Lung (tissue), 11 donors: ENCODE measurements at regions not wholly inside any gene's neighbourhood (a gene's known extent, or its start where the extent isn't known, plus 50 kb on each side); places are given as distances from the start of the nearest gene placed in this dataset.

Source experiments
- ATAC-seq: fragments of 200-7000 bp; cut with Tn5 transposase; one replicate; pipeline ENCODE4 v1.9.1; 2020; ENCODE audit warnings: moderate number of reproducible peaks; ENCODE audit not compliant: insufficient read depth, low FRiP score
- DNase-seq, 3 donors: peaks; one replicate each; pipeline ENCODE4 v3.0.0-alpha.2; 2013 to 2017
- H3K27ac ChIP-seq, 2 donors: one replicate each; pipeline ENCODE4 v1.5.1; 2013; ENCODE audit warnings: mild to moderate bottlenecking in 2 of 2, moderate library complexity in 2 of 2, control low read depth in 1 of 2, inconsistent platforms in 1 of 2, low read depth in 1 of 2, low read length in 1 of 2
- H3K27me3 ChIP-seq, 3 donors: one replicate each; pipeline ENCODE4 v1.5.1; 2013; ENCODE audit warnings: low read length in 2 of 3; ENCODE audit not compliant: control insufficient read depth in 3 of 3, insufficient read depth in 3 of 3
- H3K36me3 ChIP-seq, 4 donors: one replicate each; pipeline ENCODE4 v1.5.1; 2013; ENCODE audit warnings: low read length in 4 of 4, mild to moderate bottlenecking in 1 of 4, moderate library complexity in 1 of 4; ENCODE audit not compliant: control insufficient read depth in 4 of 4, insufficient read depth in 4 of 4
- H3K4me1 ChIP-seq, 5 donors: one replicate each; pipeline ENCODE4 v1.5.1; 2013; ENCODE audit warnings: low read length in 5 of 5, mild to moderate bottlenecking in 2 of 5, moderate library complexity in 1 of 5; ENCODE audit not compliant: control insufficient read depth in 5 of 5, insufficient read depth in 5 of 5
- H3K4me3 ChIP-seq: one replicate; pipeline ENCODE4 v1.5.1; 2013; ENCODE audit warnings: mild to moderate bottlenecking, control low read depth, moderate library complexity
- H3K9ac ChIP-seq, 2 donors: one replicate each; pipeline ENCODE4 v1.5.1; 2013; ENCODE audit warnings: low read length in 2 of 2, control low read depth in 1 of 2; ENCODE audit not compliant: insufficient read depth in 1 of 2
- H3K9me3 ChIP-seq, 4 donors: one replicate each; pipeline ENCODE4 v1.5.1; 2013; ENCODE audit warnings: low read length in 3 of 4, mild to moderate bottlenecking in 1 of 4, moderate library complexity in 1 of 4; ENCODE audit not compliant: control insufficient read depth in 4 of 4, insufficient read depth in 3 of 4
- CTCF ChIP-seq: IDR thresholded peaks from 2 replicates; pipeline ENCODE4 v1.5.1; 2012; ENCODE audit warnings: mild to moderate bottlenecking; ENCODE audit errors: control extremely low read depth, extremely low read depth
- WGBS, 2 donors: extraction: QIAGEN DNeasy Blood & Tissue Kit; methylation state at CpG; one replicate each; pipeline ENCODE4 v1.1.7; 2013; 5-methylcytosine and 5-hydroxymethylcytosine counted together
- donor health status: control.
- donor health status: control.
- donor health status: Bipolar disorder and iron deficiency.
- donor health status: healthy.
- donor health status: DM: yes; HTN: yes; CAD: no.

- Histone ChIP-seq H3K4me1 (no peaks in the 10 kb centered on the region), H3K27ac (no peak overlapping the region), H3K9me3 (peaks cover 0 to 7% (median under 1%) of the 10 kb centered on the region in 4 donors), H3K9ac (no peak overlapping the region), H3K27me3 (no peaks in the 10 kb centered on the region), H3K4me3 (no peak overlapping the region), H3K36me3 (no peaks in the 10 kb centered on the region)
- ATAC-seq (no peak), DNase-seq (no peak)
- no peak for TF ChIP-seq CTCF
- 68 to 76% methylated on average over 4 of the region's 4 CpGs for WGBS, 2 donors
Measured at GRCh38 chr2:118495290-118495689, 352.2 kb downstream of the EN1 start.

GRCh38 chr2:118493213-118493612, 354.2 kb downstream of the EN1 start:
- Histone ChIP-seq H3K4me1 (no peaks in the 10 kb centered on the region), H3K9me3 (peaks cover 0 to 7% (median under 1%) of the 10 kb centered on the region in 4 donors), H3K27me3 (no peaks in the 10 kb centered on the region), H3K36me3 (no peaks in the 10 kb centered on the region), H3K9ac (no peak overlapping the region), H3K27ac (no peak overlapping the region), H3K4me3 (no peak overlapping the region)
- 84 to 85% methylated on average over 7 of the region's 7 CpGs for WGBS, 2 donors
- ATAC-seq (no peak), DNase-seq (no peak)
- no peak for TF ChIP-seq CTCF

- no peak for TF ChIP-seq CTCF
- Histone ChIP-seq H3K27ac (no peak overlapping the region), H3K27me3 (no peaks in the 10 kb centered on the region), H3K4me1 (no peaks in the 10 kb centered on the region), H3K9ac (no peak overlapping the region), H3K36me3 (no peaks in the 10 kb centered on the region), H3K9me3 (peaks cover 0 to 7% (median under 1%) of the 10 kb centered on the region in 4 donors), H3K4me3 (no peak overlapping the region)
- DNase-seq (peak in 1 of 3 donors; percentile 6), ATAC-seq (no peak)
Measured at GRCh38 chr2:118492335-118492734, 355.1 kb downstream of the EN1 start.

- H3K9ac ChIP-seq = no peak overlapping the region
- no peaks in the 10 kb centered on the region for H3K27me3 ChIP-seq
- H3K4me3 ChIP-seq = no peak overlapping the region
- H3K9me3 ChIP-seq = peaks cover 0 to 7% (median under 1%) of the 10 kb centered on the region in 4 donors
- DNase-seq = no peak
- WGBS, 2 donors = 46 to 60% methylated on average over 4 of the region's 4 CpGs
- H3K4me1 ChIP-seq = no peaks in the 10 kb centered on the region
- H3K27ac ChIP-seq = no peak overlapping the region
- no peak for ATAC-seq
- TF ChIP-seq CTCF = no peak
- H3K36me3 ChIP-seq = no peaks in the 10 kb centered on the region
Measured at GRCh38 chr2:118490330-118490729, 357.1 kb downstream of the EN1 start.
